GM06990 (cell line): ENCODE measurements at regions not wholly inside any gene's neighbourhood (a gene's known extent, or its start where the extent isn't known, plus 50 kb on each side); places are given as distances from the start of the nearest gene placed in this dataset.

Experiments used
- DNase-seq: peaks from one replicate; pipeline ENCODE4 v3.0.0-alpha.2; 2011; ENCODE audit not compliant: insufficient read length; ENCODE audit errors: extremely low read depth
- H3K27me3 ChIP-seq: replicated peaks from 2 replicates; pipeline ENCODE4 v1.6.0; 2011; ENCODE audit warnings: low read length; ENCODE audit not compliant: control insufficient read depth, insufficient read depth
- H3K36me3 ChIP-seq: 2 replicates; pipeline ENCODE4 v1.5.1; 2011; ENCODE audit warnings: low read length; ENCODE audit not compliant: control insufficient read depth, insufficient read depth
- H3K4me3 ChIP-seq: replicated peaks from 2 replicates; pipeline ENCODE4 v1.5.1; 2011; ENCODE audit warnings: low read depth, mild to moderate bottlenecking, control low read depth, low read length
- TF ChIP-seq, protein P1 (sequence below): IDR thresholded peaks from 2 replicates; pipeline ENCODE4 v1.5.1; 2011; ENCODE audit warnings: low read length, control low read depth, mild to moderate bottlenecking, inconsistent platforms; ENCODE audit not compliant: insufficient read depth, poor library complexity, severe bottlenecking

DNA sequence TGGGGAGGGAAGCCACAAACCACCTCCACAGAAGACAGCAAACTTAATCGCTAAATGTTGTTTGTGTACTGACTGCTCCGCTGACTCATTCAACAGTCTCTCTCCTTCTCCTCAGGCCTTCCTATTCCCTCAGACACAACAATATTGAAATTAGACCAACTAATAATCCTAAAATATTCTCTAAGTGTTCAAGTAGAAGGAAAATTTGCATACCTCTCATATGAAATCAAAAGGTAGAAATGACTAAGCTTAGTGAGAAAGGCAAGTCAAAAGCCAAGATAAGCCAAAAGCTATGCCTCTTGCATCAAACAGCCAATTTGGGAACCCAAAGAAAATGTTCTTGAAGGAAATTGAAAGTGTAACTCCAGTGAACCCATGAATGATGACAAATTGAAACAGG is 75.7 kb upstream of the ARHGAP24 start:
- no peaks in the 10 kb centered on the region for H3K27me3 ChIP-seq
- TF ChIP-seq, protein P1, sequence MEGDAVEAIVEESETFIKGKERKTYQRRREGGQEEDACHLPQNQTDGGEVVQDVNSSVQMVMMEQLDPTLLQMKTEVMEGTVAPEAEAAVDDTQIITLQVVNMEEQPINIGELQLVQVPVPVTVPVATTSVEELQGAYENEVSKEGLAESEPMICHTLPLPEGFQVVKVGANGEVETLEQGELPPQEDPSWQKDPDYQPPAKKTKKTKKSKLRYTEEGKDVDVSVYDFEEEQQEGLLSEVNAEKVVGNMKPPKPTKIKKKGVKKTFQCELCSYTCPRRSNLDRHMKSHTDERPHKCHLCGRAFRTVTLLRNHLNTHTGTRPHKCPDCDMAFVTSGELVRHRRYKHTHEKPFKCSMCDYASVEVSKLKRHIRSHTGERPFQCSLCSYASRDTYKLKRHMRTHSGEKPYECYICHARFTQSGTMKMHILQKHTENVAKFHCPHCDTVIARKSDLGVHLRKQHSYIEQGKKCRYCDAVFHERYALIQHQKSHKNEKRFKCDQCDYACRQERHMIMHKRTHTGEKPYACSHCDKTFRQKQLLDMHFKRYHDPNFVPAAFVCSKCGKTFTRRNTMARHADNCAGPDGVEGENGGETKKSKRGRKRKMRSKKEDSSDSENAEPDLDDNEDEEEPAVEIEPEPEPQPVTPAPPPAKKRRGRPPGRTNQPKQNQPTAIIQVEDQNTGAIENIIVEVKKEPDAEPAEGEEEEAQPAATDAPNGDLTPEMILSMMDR, result no peak
- DNase-seq, result no peak
- H3K4me3 ChIP-seq, result no peak overlapping the region
- H3K36me3 ChIP-seq, result no peaks in the 10 kb centered on the region

DNA sequence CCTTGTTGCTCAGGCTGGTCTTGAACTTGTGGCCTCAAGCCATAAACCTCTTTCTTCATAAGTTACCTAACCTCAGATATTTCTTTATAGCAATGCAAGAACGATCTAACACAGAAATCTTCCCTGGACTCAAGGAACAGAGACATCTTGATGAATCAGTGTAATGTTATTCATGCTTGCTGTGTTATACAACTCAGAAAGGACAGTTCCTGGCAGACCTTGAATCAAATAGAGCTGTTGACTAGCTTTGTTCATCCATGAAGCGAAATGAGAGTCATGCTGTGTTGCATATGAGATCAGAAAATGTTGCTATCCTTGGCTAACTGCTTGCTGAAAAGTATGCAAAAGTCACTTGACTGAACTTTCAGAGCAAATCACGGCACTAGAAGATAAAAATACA is 72.6 kb upstream of the ARHGAP24 start:
- DNase-seq, result no peak
- Histone ChIP-seq H3K36me3 (no peaks in the 10 kb centered on the region), H3K4me3 (no peak overlapping the region), H3K27me3 (no peaks in the 10 kb centered on the region)
- TF ChIP-seq, protein P1, result no peak

DNA sequence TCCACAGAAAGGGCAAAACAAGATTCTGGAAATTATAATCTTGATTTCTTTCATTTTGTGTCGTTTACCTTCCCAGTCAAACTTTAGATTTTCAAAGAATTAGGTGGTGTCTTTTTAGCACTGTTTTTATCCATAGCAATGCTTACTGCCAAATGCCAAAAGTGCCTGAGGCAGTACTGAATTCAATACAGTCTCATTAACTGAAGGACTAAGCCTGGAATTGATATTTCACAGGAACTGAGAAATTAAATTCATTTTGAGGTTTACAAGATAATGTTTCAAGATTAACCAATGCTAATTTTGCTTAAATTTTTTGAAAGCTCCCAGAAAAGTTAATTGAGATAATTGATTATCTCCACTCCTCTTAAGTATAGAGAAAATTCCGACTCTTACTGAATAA is 68.8 kb upstream of the ARHGAP24 start:
- no peak for DNase-seq
- TF ChIP-seq, protein P1, result no peak
- H3K4me3 ChIP-seq, result no peak overlapping the region
- H3K36me3 ChIP-seq, result no peaks in the 10 kb centered on the region
- no peaks in the 10 kb centered on the region for H3K27me3 ChIP-seq

DNA sequence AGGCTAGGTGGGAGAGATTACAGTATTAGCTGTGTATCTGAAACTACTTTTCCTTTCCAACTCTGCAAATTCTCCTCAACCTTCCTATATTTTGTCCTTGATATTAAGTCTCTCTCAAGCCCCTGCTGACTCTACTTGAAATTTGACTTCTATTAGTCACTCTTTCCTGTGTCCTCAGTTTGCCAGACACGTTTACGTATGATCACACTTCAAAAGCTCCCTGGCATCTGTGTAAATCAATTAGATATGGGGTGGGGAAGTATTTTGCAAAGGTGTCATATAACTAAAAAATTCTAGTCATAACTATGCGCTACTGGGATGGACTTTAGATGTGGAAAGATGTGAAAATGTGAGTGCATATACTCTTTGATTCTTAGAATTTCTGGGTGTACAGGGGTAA is 67.4 kb upstream of the ARHGAP24 start:
- TF ChIP-seq, protein P1, result no peak

DNA sequence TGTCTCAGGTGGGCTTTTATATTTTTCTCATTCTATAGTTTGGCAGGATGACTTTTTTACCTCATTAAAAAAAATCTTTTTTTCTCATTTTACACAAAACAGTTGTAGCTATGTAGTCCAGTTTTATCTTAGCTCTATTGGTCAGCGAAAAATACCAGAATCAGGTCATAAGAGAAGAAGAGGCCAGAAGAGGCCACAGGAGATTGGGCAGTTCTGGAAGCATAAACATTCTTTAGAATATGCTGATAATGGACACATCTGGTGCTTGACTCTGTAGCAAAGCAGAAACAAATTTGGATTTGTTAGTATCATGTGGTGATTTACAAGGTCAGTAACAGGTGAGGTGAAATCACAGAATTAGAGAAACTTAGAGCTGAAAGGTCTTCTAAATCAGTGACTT is 66.6 kb upstream of the ARHGAP24 start:
- Histone ChIP-seq H3K27me3 (no peaks in the 10 kb centered on the region), H3K4me3 (no peak overlapping the region), H3K36me3 (no peaks in the 10 kb centered on the region)
- TF ChIP-seq, protein P1, result no peak
- no peak for DNase-seq

More for the DNA sequence above, 67.4 kb upstream of the ARHGAP24 start:
- no peak for DNase-seq
- no peaks in the 10 kb centered on the region for H3K36me3 ChIP-seq
- no peaks in the 10 kb centered on the region for H3K27me3 ChIP-seq
- H3K4me3 ChIP-seq, result no peak overlapping the region

DNA sequence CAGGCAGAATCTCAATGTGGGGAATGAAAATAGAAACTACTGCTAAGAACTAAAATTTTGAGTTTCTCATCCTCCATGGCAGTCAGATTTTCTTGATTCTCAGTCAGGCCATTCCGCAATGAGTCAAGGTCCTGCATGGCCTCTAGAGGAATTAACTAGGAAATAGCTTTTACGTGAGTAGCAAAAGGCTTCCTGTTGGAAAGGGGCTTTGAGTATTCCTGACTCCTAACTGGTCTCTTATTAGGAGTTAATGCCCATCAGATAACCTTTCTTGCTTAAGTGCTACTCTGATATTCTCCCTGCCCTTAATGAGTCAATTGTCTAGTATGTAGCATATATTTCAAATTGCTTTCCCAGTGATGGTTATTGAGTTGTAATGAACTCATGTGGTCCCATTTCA is 65.7 kb upstream of the ARHGAP24 start:
- Histone ChIP-seq H3K27me3 (no peaks in the 10 kb centered on the region), H3K36me3 (no peaks in the 10 kb centered on the region), H3K4me3 (no peak overlapping the region)
- TF ChIP-seq, protein P1, result no peak
- no peak for DNase-seq
